ENCODE measurements at regions not wholly inside any gene's neighbourhood (a gene's known extent, or its start where the extent isn't known, plus 50 kb on each side); places are given as distances from the start of the nearest gene placed in this dataset.

GRCh38 chr9:18009902-18010301, 431.0 kb downstream of the SH3GL2 start:
- no peak overlapping the region for H3K27ac ChIP-seq (ENCODE audit: low read depth, low read length)
- H2AFZ ChIP-seq (ENCODE audit: low read depth, low read length, poor library complexity, severe bottlenecking): no peak overlapping the region
- BruUV-seq (replicated peaks): no TSS peak
- H3K36me3 ChIP-seq (ENCODE audit: control insufficient read depth in 1 of 2, insufficient read depth in 2 of 2, low read length in 2 of 2): no peaks in the 10 kb centered on the region
- intact Hi-C loops (cut with micrococcal nuclease): no loop called here
- TF ChIP-seq YY1 (IDR thresholded peaks at IDR 0.05; ENCODE audit: extremely low read depth, insufficient replicate concordance, low read depth, low read length): no peak
- TF ChIP-seq CEBPB (IDR thresholded peaks at IDR 0.05; ENCODE audit: low read depth): no peak
- TF ChIP-seq EZH2 (IDR thresholded peaks at IDR 0.05): no peak
- TF ChIP-seq MAX (IDR thresholded peaks at IDR 0.05): no peak
- TF ChIP-seq TCF7L2 (IDR thresholded peaks at IDR 0.05; ENCODE audit: borderline replicate concordance, extremely low read depth, insufficient read depth, insufficient read length): no peak
- no peaks in the 10 kb centered on the region for H3K4me1 ChIP-seq (ENCODE audit: control insufficient read depth in 1 of 2, insufficient read depth in 2 of 2, low read length in 2 of 2)
- no peaks in the 10 kb centered on the region for H3K27me3 ChIP-seq (ENCODE audit: insufficient read depth, low read length)
- RAD21 ChIA-PET (ENCODE audit: low non-redundant PET in 1 of 2, low total read pairs in 2 of 2, uncharacterized antibody in 2 of 2, unreplicated experiment in 2 of 2): no interaction called here
- H3K4me2 ChIP-seq (ENCODE audit: low read length): no peak overlapping the region
- CTCF ChIA-PET: no interaction called here
- DNase-seq (ENCODE audit: low read depth, low spot score) (no peak), ATAC-seq (no peak)
- peaks cover 0 to 3% of the 10 kb centered on the region in 2 experiments; a peak in 1 of 4 replicates for H3K9me3 ChIP-seq (ENCODE audit: control insufficient read depth in 1 of 2, insufficient read depth in 1 of 2, low read depth in 1 of 2, low read length in 2 of 2)
- H3K9ac ChIP-seq (ENCODE audit: low read length): no peak overlapping the region
- H3K79me2 ChIP-seq (ENCODE audit: insufficient read depth, low read length): no peaks in the 10 kb centered on the region
- POLR2A ChIA-PET: no interaction called here
- H4K20me1 ChIP-seq (ENCODE audit: insufficient read depth): no peaks in the 10 kb centered on the region
- H3K4me3 ChIP-seq (replicated peaks in 1 of 2; ENCODE audit: low read depth in 1 of 2, low read length in 2 of 2): no peak overlapping the region
- no peaks in the 10 kb centered on the region for H3K9me2 ChIP-seq (ENCODE audit: insufficient read depth)

DNA sequence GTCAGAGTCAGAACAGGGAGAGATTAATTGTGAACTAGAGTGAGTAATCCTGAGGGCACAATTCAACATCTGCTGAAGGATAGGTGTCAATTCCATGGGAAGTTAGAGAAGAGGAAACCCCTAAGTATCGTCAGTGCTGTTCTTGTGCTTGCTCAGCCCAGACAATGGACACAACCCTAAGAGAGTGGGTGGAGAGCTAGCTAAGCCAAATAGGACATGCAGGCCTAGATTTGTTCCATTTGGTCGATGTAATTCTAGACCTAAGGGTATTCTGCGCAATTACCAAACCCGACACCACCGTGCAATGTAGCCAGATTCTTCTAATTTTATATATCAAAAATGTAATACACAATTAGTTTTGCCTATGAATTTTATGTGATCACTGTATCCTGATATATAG, 431.6 kb downstream of the SH3GL2 start:
- TF ChIP-seq CEBPB (IDR thresholded peaks at IDR 0.05; ENCODE audit: low read depth): no peak
- TF ChIP-seq SIN3A (IDR thresholded peaks at IDR 0.05; ENCODE audit: low read depth): no peak
- TF ChIP-seq RAD21 (IDR thresholded peaks at IDR 0.05; ENCODE audit: low read depth): no peak
- no peak for TF ChIP-seq EZH2 (IDR thresholded peaks at IDR 0.05)
- TF ChIP-seq, protein P1, sequence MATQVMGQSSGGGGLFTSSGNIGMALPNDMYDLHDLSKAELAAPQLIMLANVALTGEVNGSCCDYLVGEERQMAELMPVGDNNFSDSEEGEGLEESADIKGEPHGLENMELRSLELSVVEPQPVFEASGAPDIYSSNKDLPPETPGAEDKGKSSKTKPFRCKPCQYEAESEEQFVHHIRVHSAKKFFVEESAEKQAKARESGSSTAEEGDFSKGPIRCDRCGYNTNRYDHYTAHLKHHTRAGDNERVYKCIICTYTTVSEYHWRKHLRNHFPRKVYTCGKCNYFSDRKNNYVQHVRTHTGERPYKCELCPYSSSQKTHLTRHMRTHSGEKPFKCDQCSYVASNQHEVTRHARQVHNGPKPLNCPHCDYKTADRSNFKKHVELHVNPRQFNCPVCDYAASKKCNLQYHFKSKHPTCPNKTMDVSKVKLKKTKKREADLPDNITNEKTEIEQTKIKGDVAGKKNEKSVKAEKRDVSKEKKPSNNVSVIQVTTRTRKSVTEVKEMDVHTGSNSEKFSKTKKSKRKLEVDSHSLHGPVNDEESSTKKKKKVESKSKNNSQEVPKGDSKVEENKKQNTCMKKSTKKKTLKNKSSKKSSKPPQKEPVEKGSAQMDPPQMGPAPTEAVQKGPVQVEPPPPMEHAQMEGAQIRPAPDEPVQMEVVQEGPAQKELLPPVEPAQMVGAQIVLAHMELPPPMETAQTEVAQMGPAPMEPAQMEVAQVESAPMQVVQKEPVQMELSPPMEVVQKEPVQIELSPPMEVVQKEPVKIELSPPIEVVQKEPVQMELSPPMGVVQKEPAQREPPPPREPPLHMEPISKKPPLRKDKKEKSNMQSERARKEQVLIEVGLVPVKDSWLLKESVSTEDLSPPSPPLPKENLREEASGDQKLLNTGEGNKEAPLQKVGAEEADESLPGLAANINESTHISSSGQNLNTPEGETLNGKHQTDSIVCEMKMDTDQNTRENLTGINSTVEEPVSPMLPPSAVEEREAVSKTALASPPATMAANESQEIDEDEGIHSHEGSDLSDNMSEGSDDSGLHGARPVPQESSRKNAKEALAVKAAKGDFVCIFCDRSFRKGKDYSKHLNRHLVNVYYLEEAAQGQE (IDR thresholded peaks at IDR 0.05; ENCODE audit: low read depth): no peak
- TF ChIP-seq POLR2AphosphoS5 (IDR thresholded peaks at IDR 0.05; ENCODE audit: low read depth, low read length): no peak
- TF ChIP-seq ZNF274 (IDR thresholded peaks at IDR 0.05; ENCODE audit: low read depth, low read length): no peak
- TF ChIP-seq CBX3 (IDR thresholded peaks at IDR 0.05; ENCODE audit: low read depth): no peak
- no peak for TF ChIP-seq POLR2A (IDR thresholded peaks at IDR 0.05; ENCODE audit: borderline replicate concordance, extremely low read depth, insufficient read depth, insufficient read length)
- no TSS peak for BruUV-seq (replicated peaks)
- Histone ChIP-seq H3K79me2 (ENCODE audit: insufficient read depth, low read length) (no peaks in the 10 kb centered on the region), H3K4me1 (ENCODE audit: control insufficient read depth in 1 of 2, insufficient read depth in 2 of 2, low read length in 2 of 2) (no peaks in the 10 kb centered on the region), H3K27me3 (ENCODE audit: insufficient read depth, low read length) (no peaks in the 10 kb centered on the region), H3K9me3 (ENCODE audit: control insufficient read depth in 1 of 2, insufficient read depth in 1 of 2, low read depth in 1 of 2, low read length in 2 of 2) (peaks cover 0 to 3% of the 10 kb centered on the region in 2 experiments; a peak in 1 of 4 replicates), H3K9ac (ENCODE audit: low read length) (no peak overlapping the region), H3K4me3 (replicated peaks in 1 of 2; ENCODE audit: low read depth in 1 of 2, low read length in 2 of 2) (no peak overlapping the region), H3K27ac (ENCODE audit: low read depth, low read length) (no peak overlapping the region), H3K36me3 (ENCODE audit: control insufficient read depth in 1 of 2, insufficient read depth in 2 of 2, low read length in 2 of 2) (no peaks in the 10 kb centered on the region), H3K4me2 (ENCODE audit: low read length) (no peak overlapping the region), H3K9me2 (ENCODE audit: insufficient read depth) (no peaks in the 10 kb centered on the region), H2AFZ (ENCODE audit: low read depth, low read length, poor library complexity, severe bottlenecking) (no peak overlapping the region), H4K20me1 (ENCODE audit: insufficient read depth) (no peaks in the 10 kb centered on the region)
- no peak for DNase-seq (ENCODE audit: low read depth, low spot score)
- ATAC-seq: no peak
- POLR2A ChIA-PET: no interaction called here
- intact Hi-C loops (cut with micrococcal nuclease): no loop called here
- CTCF ChIA-PET: no interaction called here
- RAD21 ChIA-PET (ENCODE audit: low non-redundant PET in 1 of 2, low total read pairs in 2 of 2, uncharacterized antibody in 2 of 2, unreplicated experiment in 2 of 2): no interaction called here
